ENCODE measurements at regions not wholly inside any gene's neighbourhood (a gene's known extent, or its start where the extent isn't known, plus 50 kb on each side); places are given as distances from the start of the nearest gene placed in this dataset.

- H3K4me3 ChIP-seq (ENCODE audit: insufficient read depth, low read length): no peak overlapping the region
- H3K9me3 ChIP-seq (ENCODE audit: low read depth, low read length): no peaks in the 10 kb centered on the region
- no peaks in the 10 kb centered on the region for H3K4me1 ChIP-seq (ENCODE audit: insufficient read depth, low read length)
- H4K20me1 ChIP-seq (ENCODE audit: insufficient read depth, low read length): no peaks in the 10 kb centered on the region
- no peak overlapping the region for H3K27ac ChIP-seq (ENCODE audit: low read depth, low read length)
- TF ChIP-seq CTCF (IDR thresholded peaks at IDR 0.05; ENCODE audit: extremely low read depth, low read depth, low read length): no peak
- H3K4me2 ChIP-seq (ENCODE audit: insufficient read depth, low read length): no peak overlapping the region
- no peak overlapping the region for H2AFZ ChIP-seq (ENCODE audit: low read length)
- H3K27me3 ChIP-seq (ENCODE audit: insufficient read depth, low read length): peaks cover 66% of the 10 kb centered on the region
- DNase-seq (ENCODE audit: insufficient read length, low spot score, missing footprints): no peak
- H3K36me3 ChIP-seq (ENCODE audit: insufficient read depth, low read length): no peaks in the 10 kb centered on the region
- H3K79me2 ChIP-seq (ENCODE audit: insufficient read depth, low read length): no peaks in the 10 kb centered on the region
Observed at GRCh38 chr9:13444245-13445102, 165.0 kb upstream of the MPDZ start.

GRCh38 chr9:13443346-13444244 is 164.1 kb upstream of the MPDZ start:
- Histone ChIP-seq H4K20me1 (ENCODE audit: insufficient read depth, low read length) (no peaks in the 10 kb centered on the region), H3K27me3 (ENCODE audit: insufficient read depth, low read length) (peaks cover 62% of the 10 kb centered on the region), H3K79me2 (ENCODE audit: insufficient read depth, low read length) (no peaks in the 10 kb centered on the region), H3K4me1 (ENCODE audit: insufficient read depth, low read length) (no peaks in the 10 kb centered on the region), H2AFZ (ENCODE audit: low read length) (no peak overlapping the region), H3K4me2 (ENCODE audit: insufficient read depth, low read length) (no peak overlapping the region), H3K4me3 (ENCODE audit: insufficient read depth, low read length) (no peak overlapping the region), H3K36me3 (ENCODE audit: insufficient read depth, low read length) (no peaks in the 10 kb centered on the region), H3K27ac (ENCODE audit: low read depth, low read length) (no peak overlapping the region), H3K9me3 (ENCODE audit: low read depth, low read length) (no peaks in the 10 kb centered on the region)
- no peak for TF ChIP-seq CTCF (IDR thresholded peaks at IDR 0.05; ENCODE audit: extremely low read depth, low read depth, low read length)
- DNase-seq (ENCODE audit: insufficient read length, low spot score, missing footprints): no peak

- no peak overlapping the region for H3K27ac ChIP-seq (ENCODE audit: low read depth, low read length)
- H3K36me3 ChIP-seq (ENCODE audit: insufficient read depth, low read length): no peaks in the 10 kb centered on the region
- H3K4me2 ChIP-seq (ENCODE audit: insufficient read depth, low read length): no peak overlapping the region
- DNase-seq (ENCODE audit: insufficient read length, low spot score, missing footprints): no peak
- H3K79me2 ChIP-seq (ENCODE audit: insufficient read depth, low read length): no peaks in the 10 kb centered on the region
- H4K20me1 ChIP-seq (ENCODE audit: insufficient read depth, low read length): no peaks in the 10 kb centered on the region
- no peak overlapping the region for H3K4me3 ChIP-seq (ENCODE audit: insufficient read depth, low read length)
- no peak for TF ChIP-seq CTCF (IDR thresholded peaks at IDR 0.05; ENCODE audit: extremely low read depth, low read depth, low read length)
- H2AFZ ChIP-seq (ENCODE audit: low read length): no peak overlapping the region
- peaks cover 48% of the 10 kb centered on the region for H3K27me3 ChIP-seq (ENCODE audit: insufficient read depth, low read length)
- no peaks in the 10 kb centered on the region for H3K9me3 ChIP-seq (ENCODE audit: low read depth, low read length)
- no peaks in the 10 kb centered on the region for H3K4me1 ChIP-seq (ENCODE audit: insufficient read depth, low read length)
Observed at GRCh38 chr9:13439685-13440476, 160.4 kb upstream of the MPDZ start.

All from osteoblast (primary cell).